Prostate gland (tissue), 2 donors: ENCODE measurements at regions not wholly inside any gene's neighbourhood (a gene's known extent, or its start where the extent isn't known, plus 50 kb on each side); places are given as distances from the start of the nearest gene placed in this dataset.

Experiments used
- DNase-seq: peaks from one replicate; pipeline ENCODE4 v3.0.0-alpha.2; 2019; ENCODE audit warnings: low spot score
- H3K27ac ChIP-seq, 2 donors: fragments of 200-600 bp; sonication (generic); 2 replicates each; pipeline ENCODE4 v1.5.1; 2017 to 2019
- H3K27me3 ChIP-seq: fragments of 200-600 bp; sonication (generic); replicated peaks from 2 replicates; pipeline ENCODE4 v1.5.1; 2019; ENCODE audit not compliant: insufficient read depth
- H3K36me3 ChIP-seq, 2 donors: fragments of 200-600 bp; sonication (generic); 1 replicate in 1 of 2; 2 replicates in 1 of 2; pipeline versions ENCODE4 v1.5.1 to v1.8.1; 2017 to 2019
- H3K4me1 ChIP-seq: fragments of 200-600 bp; sonication (generic); replicated peaks from 2 replicates; pipeline ENCODE4 v1.5.1; 2019
- H3K4me3 ChIP-seq, 2 donors: fragments of 200-600 bp; sonication (generic); 2 replicates each; pipeline ENCODE4 v1.5.1; 2017 to 2019
- H3K9me3 ChIP-seq: fragments of 200-600 bp; sonication (generic); 2 replicates; pipeline ENCODE4 v1.5.1; 2017
- POLR2A ChIP-seq: fragments of 450-650 bp; IDR thresholded peaks from one replicate; pipeline ENCODE4 v1.6.1; 2016; ENCODE audit warnings: antibody characterized with exemption, mild to moderate bottlenecking
- POLR2AphosphoS5 ChIP-seq: sonication (generic); formaldehyde crosslinking; IDR thresholded peaks from one replicate; pipeline ENCODE4 v1.6.1; 2017; ENCODE audit warnings: antibody characterized with exemption
- WGBS: methylation state at CpG from one replicate; pipeline ENCODE4 v1.1.5; 2018; 5-methylcytosine and 5-hydroxymethylcytosine counted together
- intact Hi-C: fragments of 100-400 bp; cut with DNase I; formaldehyde crosslinking; loops from one replicate; pipeline ENCODE4 v1.14.2; 2022
- TF ChIP-seq, protein P1 (sequence below), 4 experiments: fragments of 200-600 bp in 2 of 4; fragments of 450-650 bp in 2 of 4; sonication (generic) in 2 of 4; IDR thresholded peaks; 1 replicate in 3 of 4; 2 replicates in 1 of 4; pipeline ENCODE4 v1.5.1; 2016 to 2019; ENCODE audit warnings: antibody characterized with exemption in 4 of 4, mild to moderate bottlenecking in 2 of 4, moderate library complexity in 2 of 4

DNA sequence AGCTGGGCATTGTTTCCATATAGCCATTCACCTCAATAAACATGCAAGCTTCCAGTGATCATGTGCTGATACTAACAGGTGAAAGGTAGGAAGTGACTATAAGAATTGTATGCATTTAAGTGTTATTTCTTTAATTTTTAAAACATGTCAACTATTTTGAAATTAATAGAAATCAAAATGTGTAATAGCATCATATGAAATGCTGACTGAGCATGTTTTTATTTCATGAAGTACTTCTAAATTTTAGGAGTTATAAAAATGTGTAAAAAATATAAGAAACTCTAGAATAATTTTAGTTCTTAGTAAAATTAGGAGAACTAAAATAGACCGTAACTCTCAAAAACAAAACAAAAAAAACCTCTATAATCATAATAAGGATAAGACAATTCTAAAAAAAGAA, 229.3 kb upstream of the ARPP21 start:
- Histone ChIP-seq H3K4me1 (no peaks in the 10 kb centered on the region), H3K9me3 (no peaks in the 10 kb centered on the region), H3K27ac (no peak overlapping the region), H3K4me3 (no peak overlapping the region), H3K27me3 (no peaks in the 10 kb centered on the region), H3K36me3 (no peaks in the 10 kb centered on the region)
- intact Hi-C loops: no loop called here
- no peak for DNase-seq
- no peak for TF ChIP-seq POLR2AphosphoS5
- TF ChIP-seq POLR2A: no peak
- TF ChIP-seq, protein P1, sequence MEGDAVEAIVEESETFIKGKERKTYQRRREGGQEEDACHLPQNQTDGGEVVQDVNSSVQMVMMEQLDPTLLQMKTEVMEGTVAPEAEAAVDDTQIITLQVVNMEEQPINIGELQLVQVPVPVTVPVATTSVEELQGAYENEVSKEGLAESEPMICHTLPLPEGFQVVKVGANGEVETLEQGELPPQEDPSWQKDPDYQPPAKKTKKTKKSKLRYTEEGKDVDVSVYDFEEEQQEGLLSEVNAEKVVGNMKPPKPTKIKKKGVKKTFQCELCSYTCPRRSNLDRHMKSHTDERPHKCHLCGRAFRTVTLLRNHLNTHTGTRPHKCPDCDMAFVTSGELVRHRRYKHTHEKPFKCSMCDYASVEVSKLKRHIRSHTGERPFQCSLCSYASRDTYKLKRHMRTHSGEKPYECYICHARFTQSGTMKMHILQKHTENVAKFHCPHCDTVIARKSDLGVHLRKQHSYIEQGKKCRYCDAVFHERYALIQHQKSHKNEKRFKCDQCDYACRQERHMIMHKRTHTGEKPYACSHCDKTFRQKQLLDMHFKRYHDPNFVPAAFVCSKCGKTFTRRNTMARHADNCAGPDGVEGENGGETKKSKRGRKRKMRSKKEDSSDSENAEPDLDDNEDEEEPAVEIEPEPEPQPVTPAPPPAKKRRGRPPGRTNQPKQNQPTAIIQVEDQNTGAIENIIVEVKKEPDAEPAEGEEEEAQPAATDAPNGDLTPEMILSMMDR (IDR thresholded peaks at IDR 0.05): no peak
- 94% methylated on average over 1 of the region's 1 CpG for WGBS

GRCh38 chr3:35413483-35413882, 225.8 kb upstream of the ARPP21 start:
- Histone ChIP-seq H3K9me3 (no peaks in the 10 kb centered on the region), H3K4me3 (no peak overlapping the region), H3K27ac (no peak overlapping the region), H3K27me3 (no peaks in the 10 kb centered on the region), H3K36me3 (no peaks in the 10 kb centered on the region), H3K4me1 (no peaks in the 10 kb centered on the region)
- intact Hi-C loops: no loop called here
- DNase-seq: no peak
- TF ChIP-seq, protein P1 (IDR thresholded peaks at IDR 0.05): no peak
- TF ChIP-seq POLR2A (no peak), POLR2AphosphoS5 (no peak)
- 88% methylated on average over 1 of the region's 1 CpG for WGBS

- 53% methylated on average over 2 of the region's 2 CpGs for WGBS
- intact Hi-C loops: no loop called here
Observed at GRCh38 chr3:35417080-35417479, 222.2 kb upstream of the ARPP21 start.

GRCh38 chr3:35422101-35422500, 217.2 kb upstream of the ARPP21 start:
- WGBS: 92% methylated on average over 1 of the region's 1 CpG
- intact Hi-C loops: no loop called here
- Histone ChIP-seq H3K4me3 (no peak overlapping the region), H3K36me3 (no peaks in the 10 kb centered on the region), H3K9me3 (no peaks in the 10 kb centered on the region), H3K27ac (no peak overlapping the region), H3K27me3 (no peaks in the 10 kb centered on the region), H3K4me1 (no peaks in the 10 kb centered on the region)
- DNase-seq: no peak
- no peak for TF ChIP-seq POLR2A
- TF ChIP-seq, protein P1 (IDR thresholded peaks at IDR 0.05): no peak
- TF ChIP-seq POLR2AphosphoS5: no peak

More at GRCh38 chr3:35417080-35417479, 222.2 kb upstream of the ARPP21 start:
- H3K9me3 ChIP-seq: no peaks in the 10 kb centered on the region
- no peaks in the 10 kb centered on the region for H3K4me1 ChIP-seq
- TF ChIP-seq POLR2A: no peak
- no peak for TF ChIP-seq POLR2AphosphoS5
- TF ChIP-seq, protein P1 (IDR thresholded peaks at IDR 0.05): no peak
- H3K27me3 ChIP-seq: no peaks in the 10 kb centered on the region
- no peak overlapping the region for H3K4me3 ChIP-seq
- no peaks in the 10 kb centered on the region for H3K36me3 ChIP-seq
- DNase-seq: no peak
- no peak overlapping the region for H3K27ac ChIP-seq

DNA sequence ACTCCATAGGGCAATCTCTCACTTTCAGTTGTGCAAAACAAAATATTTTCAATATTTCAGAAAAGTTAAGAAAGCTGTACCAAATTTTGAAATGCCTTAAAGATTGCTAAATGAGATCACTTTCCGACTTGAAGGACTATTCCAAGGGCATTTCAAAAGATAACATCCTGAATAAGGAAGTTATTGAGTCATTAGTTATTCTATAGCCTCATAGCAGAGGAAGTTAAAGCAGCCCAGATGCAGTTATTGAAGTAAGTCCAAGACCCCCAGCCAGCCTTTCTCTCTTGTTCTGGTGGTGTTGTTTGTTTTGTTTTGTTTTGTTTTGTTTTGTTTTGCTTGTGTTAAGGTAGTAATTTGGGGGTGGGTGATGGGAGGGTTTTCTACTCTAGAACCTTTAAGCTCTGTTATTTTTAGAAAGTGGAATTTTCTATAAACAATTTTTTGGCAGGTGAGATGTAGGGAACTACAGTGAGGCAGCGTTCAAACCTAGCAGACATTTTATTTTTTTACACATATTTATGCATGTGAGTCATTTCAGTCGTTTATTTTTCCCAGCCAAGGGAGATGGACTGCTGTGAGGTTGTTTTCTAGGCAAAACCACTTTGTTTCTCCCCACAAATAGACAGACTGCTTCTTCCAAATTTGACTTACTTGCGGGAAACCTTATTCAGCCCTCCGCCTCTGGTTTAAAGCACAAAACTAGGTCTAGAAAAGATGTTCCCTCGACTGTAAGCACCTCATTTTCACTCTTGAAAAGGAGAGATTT, 216.3 kb upstream of the ARPP21 start:
- no peak overlapping the region for H3K27ac ChIP-seq
- TF ChIP-seq, protein P1 (IDR thresholded peaks at IDR 0.05): no peak
- no peaks in the 10 kb centered on the region for H3K9me3 ChIP-seq
- H3K4me3 ChIP-seq: no peak overlapping the region
- no peaks in the 10 kb centered on the region for H3K4me1 ChIP-seq
- H3K36me3 ChIP-seq: no peaks in the 10 kb centered on the region
- intact Hi-C loops: no loop called here
- no peak for DNase-seq
- H3K27me3 ChIP-seq: no peaks in the 10 kb centered on the region
- 48% methylated on average over 6 of the region's 6 CpGs for WGBS
